GM12878 (cell line): ENCODE measurements at regions not wholly inside any gene's neighbourhood (a gene's known extent, or its start where the extent isn't known, plus 50 kb on each side); places are given as distances from the start of the nearest gene placed in this dataset.

ENCODE experiments used
- CTCF ChIP-seq, 3 experiments: IDR thresholded peaks in 2 of 3; conservative IDR thresholded peaks in 1 of 3; 2 replicates each; pipeline ENCODE4 v1.5.1; 2011; ENCODE audit warnings: low read depth in 3 of 3, low read length in 3 of 3, mild to moderate bottlenecking in 3 of 3, control low read depth in 2 of 3, moderate library complexity in 2 of 3, inconsistent platforms in 1 of 3, mixed read lengths in 1 of 3; ENCODE audit not compliant: control insufficient read depth in 2 of 3, insufficient read depth in 1 of 3; ENCODE audit errors: extremely low read depth in 1 of 3
- POLR2A ChIP-seq: IDR thresholded peaks from 2 replicates; pipeline ENCODE4 v1.6.1; 2011; ENCODE audit warnings: low read depth, mild to moderate bottlenecking, low read length
- SPI1 ChIP-seq: IDR thresholded peaks from 2 replicates; pipeline ENCODE4 v1.6.1; 2011; ENCODE audit warnings: low read depth, mild to moderate bottlenecking, low read length, moderate library complexity, borderline replicate concordance; ENCODE audit not compliant: insufficient read depth

GRCh38 chr16:22983614-22984013, 165.6 kb downstream of the USP31 start:
- TF ChIP-seq POLR2A (no peak), SPI1 (no peak), CTCF (IDR thresholded peaks at IDR 0.05 in 2 of 3, conservative IDR thresholded peaks at IDR 0.05 in 1 of 3; ENCODE audit: control insufficient read depth in 2 of 3, extremely low read depth in 1 of 3, insufficient read depth in 1 of 3, low read depth in 3 of 3, low read length in 3 of 3) (no peak)
